ENCODE measurements at regions not wholly inside any gene's neighbourhood (a gene's known extent, or its start where the extent isn't known, plus 50 kb on each side); places are given as distances from the start of the nearest gene placed in this dataset.

DNA sequence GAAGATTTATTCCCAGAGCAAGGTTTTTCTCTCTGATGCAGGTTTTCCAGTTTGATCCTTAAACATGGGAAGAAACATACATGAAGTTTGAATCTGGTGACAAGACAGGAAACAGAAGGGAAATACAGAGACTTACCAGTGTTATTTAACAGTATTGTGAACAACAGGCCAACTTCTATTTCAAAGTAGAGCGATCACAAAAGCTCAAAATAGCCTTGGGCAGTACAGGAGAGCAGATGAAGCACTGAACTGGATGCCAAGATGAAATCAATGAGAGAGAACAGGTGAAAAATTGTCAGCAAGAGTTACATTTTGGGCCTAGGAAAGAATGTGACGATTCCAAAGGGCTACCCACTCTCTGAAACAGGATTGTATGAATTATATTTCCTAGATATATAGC is 114.8 kb upstream of the PTPRK start:
- TF ChIP-seq, protein P1, sequence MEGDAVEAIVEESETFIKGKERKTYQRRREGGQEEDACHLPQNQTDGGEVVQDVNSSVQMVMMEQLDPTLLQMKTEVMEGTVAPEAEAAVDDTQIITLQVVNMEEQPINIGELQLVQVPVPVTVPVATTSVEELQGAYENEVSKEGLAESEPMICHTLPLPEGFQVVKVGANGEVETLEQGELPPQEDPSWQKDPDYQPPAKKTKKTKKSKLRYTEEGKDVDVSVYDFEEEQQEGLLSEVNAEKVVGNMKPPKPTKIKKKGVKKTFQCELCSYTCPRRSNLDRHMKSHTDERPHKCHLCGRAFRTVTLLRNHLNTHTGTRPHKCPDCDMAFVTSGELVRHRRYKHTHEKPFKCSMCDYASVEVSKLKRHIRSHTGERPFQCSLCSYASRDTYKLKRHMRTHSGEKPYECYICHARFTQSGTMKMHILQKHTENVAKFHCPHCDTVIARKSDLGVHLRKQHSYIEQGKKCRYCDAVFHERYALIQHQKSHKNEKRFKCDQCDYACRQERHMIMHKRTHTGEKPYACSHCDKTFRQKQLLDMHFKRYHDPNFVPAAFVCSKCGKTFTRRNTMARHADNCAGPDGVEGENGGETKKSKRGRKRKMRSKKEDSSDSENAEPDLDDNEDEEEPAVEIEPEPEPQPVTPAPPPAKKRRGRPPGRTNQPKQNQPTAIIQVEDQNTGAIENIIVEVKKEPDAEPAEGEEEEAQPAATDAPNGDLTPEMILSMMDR (IDR thresholded peaks at IDR 0.05; ENCODE audit: borderline replicate concordance, extremely low read depth, low read length, poor library complexity, severe bottlenecking): no peak
- no peak for TF ChIP-seq EZH2 (IDR thresholded peaks at IDR 0.05; ENCODE audit: borderline replicate concordance, low read depth, low read length, severe bottlenecking)
